ENCODE measurements at regions not wholly inside any gene's neighbourhood (a gene's known extent, or its start where the extent isn't known, plus 50 kb on each side); places are given as distances from the start of the nearest gene placed in this dataset.

DNA sequence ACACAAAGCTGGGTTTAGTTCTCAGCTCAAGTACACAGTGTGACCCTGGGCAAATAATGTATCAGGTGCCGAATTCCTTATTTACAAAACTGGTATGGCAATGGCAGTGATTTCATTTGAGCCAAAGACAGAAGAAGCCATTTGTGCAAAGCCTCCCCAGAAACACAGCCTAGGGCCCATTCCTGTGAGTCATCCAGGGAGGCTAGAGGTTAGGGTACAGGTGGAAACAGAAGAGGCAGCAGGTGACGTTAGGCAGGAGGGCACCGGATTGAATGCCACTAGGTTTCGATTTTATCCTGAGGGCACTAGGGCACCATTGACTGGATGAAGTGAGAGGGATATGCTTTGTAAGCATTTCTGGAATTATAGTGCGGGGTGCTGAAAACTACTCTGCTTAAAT, 766.9 kb upstream of the NR2F2 start:
- TF ChIP-seq, protein P1, sequence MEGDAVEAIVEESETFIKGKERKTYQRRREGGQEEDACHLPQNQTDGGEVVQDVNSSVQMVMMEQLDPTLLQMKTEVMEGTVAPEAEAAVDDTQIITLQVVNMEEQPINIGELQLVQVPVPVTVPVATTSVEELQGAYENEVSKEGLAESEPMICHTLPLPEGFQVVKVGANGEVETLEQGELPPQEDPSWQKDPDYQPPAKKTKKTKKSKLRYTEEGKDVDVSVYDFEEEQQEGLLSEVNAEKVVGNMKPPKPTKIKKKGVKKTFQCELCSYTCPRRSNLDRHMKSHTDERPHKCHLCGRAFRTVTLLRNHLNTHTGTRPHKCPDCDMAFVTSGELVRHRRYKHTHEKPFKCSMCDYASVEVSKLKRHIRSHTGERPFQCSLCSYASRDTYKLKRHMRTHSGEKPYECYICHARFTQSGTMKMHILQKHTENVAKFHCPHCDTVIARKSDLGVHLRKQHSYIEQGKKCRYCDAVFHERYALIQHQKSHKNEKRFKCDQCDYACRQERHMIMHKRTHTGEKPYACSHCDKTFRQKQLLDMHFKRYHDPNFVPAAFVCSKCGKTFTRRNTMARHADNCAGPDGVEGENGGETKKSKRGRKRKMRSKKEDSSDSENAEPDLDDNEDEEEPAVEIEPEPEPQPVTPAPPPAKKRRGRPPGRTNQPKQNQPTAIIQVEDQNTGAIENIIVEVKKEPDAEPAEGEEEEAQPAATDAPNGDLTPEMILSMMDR (IDR thresholded peaks at IDR 0.05), result no peak
- TF ChIP-seq ZFX (IDR thresholded peaks at IDR 0.05; ENCODE audit: borderline replicate concordance), result no peak

Data from 22Rv1 (cell line).